HepG2 (cell line): ENCODE measurements at regions not wholly inside any gene's neighbourhood (a gene's known extent, or its start where the extent isn't known, plus 50 kb on each side); places are given as distances from the start of the nearest gene placed in this dataset.

Source experiments
- ATF7 ChIP-seq, 2 experiments: fragments of 450-650 bp in 1 of 2; sonication (generic) in 1 of 2; formaldehyde crosslinking in 1 of 2; IDR thresholded peaks; 2 replicates each; pipeline versions ENCODE4 v1.4.0 to v1.6.1; 2016 to 2020; ENCODE audit warnings: antibody characterized with exemption in 1 of 2, mild to moderate bottlenecking in 1 of 2, missing genetic modification reagents in 1 of 2
- FOXA3 ChIP-seq: IDR thresholded peaks from 2 replicates; pipeline ENCODE4 v1.6.1; 2016; ENCODE audit warnings: missing genetic modification reagents, missing compliant biosample characterization
- GFI1 ChIP-seq: sonication (generic); formaldehyde crosslinking; IDR thresholded peaks from 2 replicates; pipeline ENCODE4 v1.5.0; 2020; ENCODE audit warnings: missing genetic modification reagents, mild to moderate bottlenecking, borderline replicate concordance
- MEF2D ChIP-seq: sonication (generic); formaldehyde crosslinking; IDR thresholded peaks from 2 replicates; pipeline ENCODE4 v1.5.1; 2020; ENCODE audit warnings: mild to moderate bottlenecking, missing genetic modification reagents
- MTA1 ChIP-seq: sonication (generic); formaldehyde crosslinking; IDR thresholded peaks from 2 replicates; pipeline ENCODE4 v1.4.0; 2020; ENCODE audit warnings: missing genetic modification reagents, mild to moderate bottlenecking, borderline replicate concordance
- ZNF432 ChIP-seq: sonication (generic); formaldehyde crosslinking; IDR thresholded peaks from 2 replicates; pipeline ENCODE4 v1.5.0; 2020; ENCODE audit warnings: missing genetic modification reagents, mild to moderate bottlenecking, borderline replicate concordance
- ZNF746 ChIP-seq: sonication (generic); formaldehyde crosslinking; IDR thresholded peaks from 2 replicates; pipeline ENCODE4 v1.8.0; 2022; ENCODE audit warnings: mild to moderate bottlenecking, missing genetic modification reagents
- TF ChIP-seq, protein P1 (sequence below): sonication (generic); formaldehyde crosslinking; IDR thresholded peaks from 2 replicates; pipeline ENCODE4 v1.5.1; 2020; ENCODE audit warnings: missing genetic modification reagents, mild to moderate bottlenecking, borderline replicate concordance
- TF ChIP-seq, protein P2 (sequence below): sonication (generic); formaldehyde crosslinking; IDR thresholded peaks from 2 replicates; pipeline ENCODE4 v1.4.0; 2020; ENCODE audit warnings: missing genetic modification reagents
- TF ChIP-seq, protein P3 (sequence below): IDR thresholded peaks from 2 replicates; pipeline ENCODE4 v1.6.1; 2016; ENCODE audit warnings: mild to moderate bottlenecking
- TF ChIP-seq, protein P4 (sequence below): sonication (generic); formaldehyde crosslinking; IDR thresholded peaks from 2 replicates; pipeline ENCODE4 v1.5.0; 2020; ENCODE audit warnings: missing genetic modification reagents

DNA sequence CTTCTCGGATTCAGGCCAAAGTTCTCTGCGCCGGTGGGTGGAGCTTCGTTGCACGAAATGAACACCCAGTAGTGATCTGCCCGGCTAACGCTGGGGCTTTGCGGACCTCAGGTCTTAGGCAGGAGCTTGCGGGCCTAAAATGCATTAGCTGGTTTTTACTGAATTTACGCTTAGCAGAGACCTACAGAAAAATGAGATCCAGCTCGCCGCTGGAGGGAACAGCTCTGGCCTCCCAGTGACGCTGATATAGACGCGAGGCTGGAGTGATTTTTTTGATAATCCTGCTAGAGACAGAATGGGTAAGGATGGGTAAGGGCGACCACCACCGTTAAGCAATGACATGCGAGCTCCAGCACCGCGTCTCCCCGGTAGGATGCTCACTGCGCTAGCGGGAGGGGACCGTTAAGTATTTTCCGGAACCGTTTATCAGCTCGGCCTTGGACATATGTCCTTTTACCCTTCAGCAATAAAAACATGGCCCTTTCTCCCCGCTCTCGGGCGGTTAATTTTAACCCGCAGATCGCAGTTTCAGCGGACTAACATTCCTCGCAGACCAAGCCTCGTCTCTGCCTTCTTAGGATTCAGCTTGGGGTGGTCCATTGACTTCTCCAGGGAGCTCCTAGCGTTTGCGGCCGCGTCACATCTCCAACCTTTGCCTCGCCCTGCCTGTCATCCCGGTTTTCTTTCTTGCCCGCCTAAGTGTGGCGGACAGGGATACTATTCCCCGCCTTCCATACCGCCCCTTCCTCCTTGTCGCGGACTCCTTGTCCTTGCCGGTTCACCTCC, 109.3 kb downstream of the GPX5 start (continued):
- TF ChIP-seq, protein P1, sequence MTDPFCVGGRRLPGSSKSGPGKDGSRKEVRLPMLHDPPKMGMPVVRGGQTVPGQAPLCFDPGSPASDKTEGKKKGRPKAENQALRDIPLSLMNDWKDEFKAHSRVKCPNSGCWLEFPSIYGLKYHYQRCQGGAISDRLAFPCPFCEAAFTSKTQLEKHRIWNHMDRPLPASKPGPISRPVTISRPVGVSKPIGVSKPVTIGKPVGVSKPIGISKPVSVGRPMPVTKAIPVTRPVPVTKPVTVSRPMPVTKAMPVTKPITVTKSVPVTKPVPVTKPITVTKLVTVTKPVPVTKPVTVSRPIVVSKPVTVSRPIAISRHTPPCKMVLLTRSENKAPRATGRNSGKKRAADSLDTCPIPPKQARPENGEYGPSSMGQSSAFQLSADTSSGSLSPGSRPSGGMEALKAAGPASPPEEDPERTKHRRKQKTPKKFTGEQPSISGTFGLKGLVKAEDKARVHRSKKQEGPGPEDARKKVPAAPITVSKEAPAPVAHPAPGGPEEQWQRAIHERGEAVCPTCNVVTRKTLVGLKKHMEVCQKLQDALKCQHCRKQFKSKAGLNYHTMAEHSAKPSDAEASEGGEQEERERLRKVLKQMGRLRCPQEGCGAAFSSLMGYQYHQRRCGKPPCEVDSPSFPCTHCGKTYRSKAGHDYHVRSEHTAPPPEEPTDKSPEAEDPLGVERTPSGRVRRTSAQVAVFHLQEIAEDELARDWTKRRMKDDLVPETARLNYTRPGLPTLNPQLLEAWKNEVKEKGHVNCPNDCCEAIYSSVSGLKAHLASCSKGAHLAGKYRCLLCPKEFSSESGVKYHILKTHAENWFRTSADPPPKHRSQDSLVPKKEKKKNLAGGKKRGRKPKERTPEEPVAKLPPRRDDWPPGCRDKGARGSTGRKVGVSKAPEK = peak; percentile 49; the same call in 1 of the 2 replicates
- TF ChIP-seq, protein P2, sequence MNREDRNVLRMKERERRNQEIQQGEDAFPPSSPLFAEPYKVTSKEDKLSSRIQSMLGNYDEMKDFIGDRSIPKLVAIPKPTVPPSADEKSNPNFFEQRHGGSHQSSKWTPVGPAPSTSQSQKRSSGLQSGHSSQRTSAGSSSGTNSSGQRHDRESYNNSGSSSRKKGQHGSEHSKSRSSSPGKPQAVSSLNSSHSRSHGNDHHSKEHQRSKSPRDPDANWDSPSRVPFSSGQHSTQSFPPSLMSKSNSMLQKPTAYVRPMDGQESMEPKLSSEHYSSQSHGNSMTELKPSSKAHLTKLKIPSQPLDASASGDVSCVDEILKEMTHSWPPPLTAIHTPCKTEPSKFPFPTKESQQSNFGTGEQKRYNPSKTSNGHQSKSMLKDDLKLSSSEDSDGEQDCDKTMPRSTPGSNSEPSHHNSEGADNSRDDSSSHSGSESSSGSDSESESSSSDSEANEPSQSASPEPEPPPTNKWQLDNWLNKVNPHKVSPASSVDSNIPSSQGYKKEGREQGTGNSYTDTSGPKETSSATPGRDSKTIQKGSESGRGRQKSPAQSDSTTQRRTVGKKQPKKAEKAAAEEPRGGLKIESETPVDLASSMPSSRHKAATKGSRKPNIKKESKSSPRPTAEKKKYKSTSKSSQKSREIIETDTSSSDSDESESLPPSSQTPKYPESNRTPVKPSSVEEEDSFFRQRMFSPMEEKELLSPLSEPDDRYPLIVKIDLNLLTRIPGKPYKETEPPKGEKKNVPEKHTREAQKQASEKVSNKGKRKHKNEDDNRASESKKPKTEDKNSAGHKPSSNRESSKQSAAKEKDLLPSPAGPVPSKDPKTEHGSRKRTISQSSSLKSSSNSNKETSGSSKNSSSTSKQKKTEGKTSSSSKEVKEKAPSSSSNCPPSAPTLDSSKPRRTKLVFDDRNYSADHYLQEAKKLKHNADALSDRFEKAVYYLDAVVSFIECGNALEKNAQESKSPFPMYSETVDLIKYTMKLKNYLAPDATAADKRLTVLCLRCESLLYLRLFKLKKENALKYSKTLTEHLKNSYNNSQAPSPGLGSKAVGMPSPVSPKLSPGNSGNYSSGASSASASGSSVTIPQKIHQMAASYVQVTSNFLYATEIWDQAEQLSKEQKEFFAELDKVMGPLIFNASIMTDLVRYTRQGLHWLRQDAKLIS (CRISPR knock-in tag) = no peak
- TF ChIP-seq ATF7 (IDR thresholded peaks at IDR 0.05) (no peak), ATF7 (CRISPR knock-in tag; IDR thresholded peaks at IDR 0.05) (0 out of 2 replicates have a peak, but pooled peaks have one; percentile 49), ZNF746 (CRISPR knock-in tag) (0 out of 2 replicates have a peak, but pooled peaks have one; percentile 55), FOXA3 (0 out of 2 replicates have a peak, but pooled peaks have one; percentile 6), ZNF432 (CRISPR knock-in tag) (no peak), MEF2D (CRISPR knock-in tag) (peak; percentile 54; the same call in 1 of the 2 replicates), GFI1 (CRISPR knock-in tag) (0 out of 2 replicates have a peak, but pooled peaks have one; percentile 30), MTA1 (CRISPR knock-in tag) (peak; percentile 41; the same call in 1 of the 2 replicates)
- TF ChIP-seq, protein P3, sequence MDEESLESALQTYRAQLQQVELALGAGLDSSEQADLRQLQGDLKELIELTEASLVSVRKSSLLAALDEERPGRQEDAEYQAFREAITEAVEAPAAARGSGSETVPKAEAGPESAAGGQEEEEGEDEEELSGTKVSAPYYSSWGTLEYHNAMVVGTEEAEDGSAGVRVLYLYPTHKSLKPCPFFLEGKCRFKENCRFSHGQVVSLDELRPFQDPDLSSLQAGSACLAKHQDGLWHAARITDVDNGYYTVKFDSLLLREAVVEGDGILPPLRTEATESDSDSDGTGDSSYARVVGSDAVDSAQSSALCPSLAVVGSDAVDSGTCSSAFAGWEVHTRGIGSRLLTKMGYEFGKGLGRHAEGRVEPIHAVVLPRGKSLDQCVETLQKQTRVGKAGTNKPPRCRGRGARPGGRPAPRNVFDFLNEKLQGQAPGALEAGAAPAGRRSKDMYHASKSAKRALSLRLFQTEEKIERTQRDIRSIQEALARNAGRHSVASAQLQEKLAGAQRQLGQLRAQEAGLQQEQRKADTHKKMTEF (CRISPR knock-in tag) = peak; percentile 26; the same call in 1 of the 2 replicates
- TF ChIP-seq, protein P4, sequence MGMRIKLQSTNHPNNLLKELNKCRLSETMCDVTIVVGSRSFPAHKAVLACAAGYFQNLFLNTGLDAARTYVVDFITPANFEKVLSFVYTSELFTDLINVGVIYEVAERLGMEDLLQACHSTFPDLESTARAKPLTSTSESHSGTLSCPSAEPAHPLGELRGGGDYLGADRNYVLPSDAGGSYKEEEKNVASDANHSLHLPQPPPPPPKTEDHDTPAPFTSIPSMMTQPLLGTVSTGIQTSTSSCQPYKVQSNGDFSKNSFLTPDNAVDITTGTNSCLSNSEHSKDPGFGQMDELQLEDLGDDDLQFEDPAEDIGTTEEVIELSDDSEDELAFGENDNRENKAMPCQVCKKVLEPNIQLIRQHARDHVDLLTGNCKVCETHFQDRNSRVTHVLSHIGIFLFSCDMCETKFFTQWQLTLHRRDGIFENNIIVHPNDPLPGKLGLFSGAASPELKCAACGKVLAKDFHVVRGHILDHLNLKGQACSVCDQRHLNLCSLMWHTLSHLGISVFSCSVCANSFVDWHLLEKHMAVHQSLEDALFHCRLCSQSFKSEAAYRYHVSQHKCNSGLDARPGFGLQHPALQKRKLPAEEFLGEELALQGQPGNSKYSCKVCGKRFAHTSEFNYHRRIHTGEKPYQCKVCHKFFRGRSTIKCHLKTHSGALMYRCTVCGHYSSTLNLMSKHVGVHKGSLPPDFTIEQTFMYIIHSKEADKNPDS (CRISPR knock-in tag) = peak; percentile 47; the same call in 1 of the 2 replicates
